ENCODE measurements at regions not wholly inside any gene's neighbourhood (a gene's known extent, or its start where the extent isn't known, plus 50 kb on each side); places are given as distances from the start of the nearest gene placed in this dataset.

DNA sequence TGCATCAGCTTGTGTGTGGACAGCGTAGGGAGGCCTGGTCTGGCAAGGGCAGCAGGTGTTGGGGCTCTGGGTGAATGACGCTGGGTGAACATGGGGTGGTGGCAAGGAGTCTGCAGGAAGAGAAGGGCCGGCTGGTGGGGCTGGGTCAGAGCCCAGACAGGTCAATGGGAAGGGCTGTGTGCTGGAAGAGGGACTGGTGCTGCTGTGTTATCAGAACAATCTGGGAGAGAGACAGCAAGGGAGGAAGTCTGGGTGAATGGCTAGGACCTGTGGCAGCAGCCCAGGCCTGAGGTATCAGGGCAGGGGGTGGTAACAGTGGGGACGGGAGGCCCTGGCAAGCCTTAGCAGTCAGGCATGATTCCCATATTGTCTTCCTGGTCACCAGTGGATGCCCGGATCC, 206.7 kb downstream of the SNX19 start:
- TF ChIP-seq EZH2 (IDR thresholded peaks at IDR 0.05; ENCODE audit: low read length): no peak
- TF ChIP-seq, protein P1, sequence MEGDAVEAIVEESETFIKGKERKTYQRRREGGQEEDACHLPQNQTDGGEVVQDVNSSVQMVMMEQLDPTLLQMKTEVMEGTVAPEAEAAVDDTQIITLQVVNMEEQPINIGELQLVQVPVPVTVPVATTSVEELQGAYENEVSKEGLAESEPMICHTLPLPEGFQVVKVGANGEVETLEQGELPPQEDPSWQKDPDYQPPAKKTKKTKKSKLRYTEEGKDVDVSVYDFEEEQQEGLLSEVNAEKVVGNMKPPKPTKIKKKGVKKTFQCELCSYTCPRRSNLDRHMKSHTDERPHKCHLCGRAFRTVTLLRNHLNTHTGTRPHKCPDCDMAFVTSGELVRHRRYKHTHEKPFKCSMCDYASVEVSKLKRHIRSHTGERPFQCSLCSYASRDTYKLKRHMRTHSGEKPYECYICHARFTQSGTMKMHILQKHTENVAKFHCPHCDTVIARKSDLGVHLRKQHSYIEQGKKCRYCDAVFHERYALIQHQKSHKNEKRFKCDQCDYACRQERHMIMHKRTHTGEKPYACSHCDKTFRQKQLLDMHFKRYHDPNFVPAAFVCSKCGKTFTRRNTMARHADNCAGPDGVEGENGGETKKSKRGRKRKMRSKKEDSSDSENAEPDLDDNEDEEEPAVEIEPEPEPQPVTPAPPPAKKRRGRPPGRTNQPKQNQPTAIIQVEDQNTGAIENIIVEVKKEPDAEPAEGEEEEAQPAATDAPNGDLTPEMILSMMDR (optimal IDR thresholded peaks at IDR 0.05 in 1 of 3, IDR thresholded peaks at IDR 0.05 in 1 of 3, conservative IDR thresholded peaks at IDR 0.05 in 1 of 3; ENCODE audit: extremely low read depth in 1 of 3, insufficient read depth in 2 of 3, low read length in 3 of 3): no peak
